ENCODE measurements at regions not wholly inside any gene's neighbourhood (a gene's known extent, or its start where the extent isn't known, plus 50 kb on each side); places are given as distances from the start of the nearest gene placed in this dataset.

DNA sequence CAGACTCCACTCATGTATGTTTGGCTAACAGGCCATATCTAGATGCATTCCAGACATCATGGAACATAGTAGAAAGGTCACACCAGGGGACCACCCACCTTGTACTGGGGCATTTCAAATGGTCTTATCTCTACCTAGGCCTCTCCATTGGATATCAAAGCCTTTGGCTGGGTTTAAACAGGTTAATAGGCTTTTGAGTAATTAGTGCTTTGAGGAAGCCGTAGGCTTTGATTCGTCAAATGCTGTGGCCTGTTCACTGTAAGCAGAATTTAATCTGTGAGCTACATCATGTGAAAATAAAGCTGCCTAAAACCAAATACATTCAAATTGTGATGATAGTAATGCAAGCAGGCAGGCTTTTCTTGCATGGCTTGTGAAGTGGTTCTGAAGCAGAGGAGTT, 129.5 kb downstream of the ST8SIA2 start:
- Histone ChIP-seq H3K4me3 (no peak overlapping the region), H3K4me1 (ENCODE audit: insufficient read depth) (no peaks in the 10 kb centered on the region), H3K4me2 (no peak overlapping the region), H4K20me1 (replicated peaks; ENCODE audit: insufficient read depth) (no peaks in the 10 kb centered on the region), H3K27ac (ENCODE audit: low read depth) (no peak overlapping the region), H3K9me2 (ENCODE audit: insufficient read depth) (no peaks in the 10 kb centered on the region; the same call in 1 of the 2 replicates), H3F3A (replicated peaks; ENCODE audit: low read depth) (no peaks in the 10 kb centered on the region), H2AFZ (no peak overlapping the region), H3K79me2 (replicated peaks; ENCODE audit: insufficient read depth) (no peaks in the 10 kb centered on the region), H3K27me3 (ENCODE audit: insufficient read depth) (no peaks in the 10 kb centered on the region), H3K36me3 (ENCODE audit: insufficient read depth) (no peaks in the 10 kb centered on the region)
- no peak for ATAC-seq
- no peak overlapping the region for H3K27ac Mint-ChIP-seq
- no peak overlapping the region for H3K4me3 Mint-ChIP-seq
- H3K36me3 Mint-ChIP-seq (ENCODE audit: low read depth) = no peaks in the 10 kb centered on the region; the same call in 2 of the 3 replicates
- H3K27me3 Mint-ChIP-seq (ENCODE audit: insufficient read depth, low read depth, poor library complexity) = peaks cover 5% of the 10 kb centered on the region
- DNase-seq (ENCODE audit: low spot score) = no peak
- peaks cover 12% of the 10 kb centered on the region for H3K4me1 Mint-ChIP-seq
- H3K9me3 Mint-ChIP-seq = peaks cover 5% of the 10 kb centered on the region; the same call in 1 of the 3 replicates
- TF ChIP-seq ZNF114 (CRISPR knock-in tag; IDR thresholded peaks at IDR 0.05) (no peak), EZH2phosphoT487 (IDR thresholded peaks at IDR 0.05; ENCODE audit: unreplicated experiment) (no peak)

DNA sequence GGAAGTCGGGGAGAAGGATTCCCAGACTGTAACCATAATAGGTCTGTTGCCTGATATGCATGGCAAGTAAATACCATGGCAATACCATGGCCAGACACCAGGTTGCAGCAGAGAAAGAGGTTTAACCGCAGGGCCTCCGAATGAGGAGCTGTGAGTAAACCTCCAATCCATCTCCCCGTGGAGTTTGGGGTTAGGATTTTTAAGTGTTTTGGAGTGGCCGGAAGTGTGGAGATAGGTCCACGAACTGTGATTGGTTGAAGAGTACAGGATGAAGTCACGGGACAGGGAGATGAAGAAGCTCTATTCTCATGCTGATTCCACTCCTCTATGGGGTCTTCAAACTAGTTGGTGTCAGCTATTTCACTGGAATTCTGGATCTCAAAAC, 127.9 kb downstream of the ST8SIA2 start:
- H3K27ac ChIP-seq (ENCODE audit: low read depth) = no peak overlapping the region
- H3K4me3 ChIP-seq = no peak overlapping the region
- no peak overlapping the region for H3K4me2 ChIP-seq
- Mint-ChIP-seq H3K4me3 (no peak overlapping the region), H3K27ac (0 out of 2 replicates have a peak overlapping the region, but pooled peaks have one; percentile 9), H3K36me3 (ENCODE audit: low read depth) (no peaks in the 10 kb centered on the region), H3K4me1 (peaks cover 17% of the 10 kb centered on the region), H3K27me3 (ENCODE audit: insufficient read depth, low read depth, poor library complexity) (peaks cover 3% of the 10 kb centered on the region), H3K9me3 (no peaks in the 10 kb centered on the region)
- H3K27me3 ChIP-seq (ENCODE audit: insufficient read depth) = no peaks in the 10 kb centered on the region
- no peaks in the 10 kb centered on the region; the same call in 1 of the 2 replicates for H3K9me2 ChIP-seq (ENCODE audit: insufficient read depth)
- no peaks in the 10 kb centered on the region for H3K36me3 ChIP-seq (ENCODE audit: insufficient read depth)
- H2AFZ ChIP-seq = no peak overlapping the region
- no peaks in the 10 kb centered on the region for H4K20me1 ChIP-seq (replicated peaks; ENCODE audit: insufficient read depth)
- no peaks in the 10 kb centered on the region for H3K4me1 ChIP-seq (ENCODE audit: insufficient read depth)
- H3K79me2 ChIP-seq (replicated peaks; ENCODE audit: insufficient read depth) = no peaks in the 10 kb centered on the region
- DNase-seq (ENCODE audit: low spot score) (peak; percentile 88), ATAC-seq (peak; percentile 97)
- H3F3A ChIP-seq (replicated peaks; ENCODE audit: low read depth) = no peaks in the 10 kb centered on the region
- no peak for TF ChIP-seq CREB1 (CRISPR knock-in tag; IDR thresholded peaks at IDR 0.05; ENCODE audit: low read depth)
- TF ChIP-seq ZNF114 (CRISPR knock-in tag; IDR thresholded peaks at IDR 0.05) = no peak
- TF ChIP-seq, protein P1, sequence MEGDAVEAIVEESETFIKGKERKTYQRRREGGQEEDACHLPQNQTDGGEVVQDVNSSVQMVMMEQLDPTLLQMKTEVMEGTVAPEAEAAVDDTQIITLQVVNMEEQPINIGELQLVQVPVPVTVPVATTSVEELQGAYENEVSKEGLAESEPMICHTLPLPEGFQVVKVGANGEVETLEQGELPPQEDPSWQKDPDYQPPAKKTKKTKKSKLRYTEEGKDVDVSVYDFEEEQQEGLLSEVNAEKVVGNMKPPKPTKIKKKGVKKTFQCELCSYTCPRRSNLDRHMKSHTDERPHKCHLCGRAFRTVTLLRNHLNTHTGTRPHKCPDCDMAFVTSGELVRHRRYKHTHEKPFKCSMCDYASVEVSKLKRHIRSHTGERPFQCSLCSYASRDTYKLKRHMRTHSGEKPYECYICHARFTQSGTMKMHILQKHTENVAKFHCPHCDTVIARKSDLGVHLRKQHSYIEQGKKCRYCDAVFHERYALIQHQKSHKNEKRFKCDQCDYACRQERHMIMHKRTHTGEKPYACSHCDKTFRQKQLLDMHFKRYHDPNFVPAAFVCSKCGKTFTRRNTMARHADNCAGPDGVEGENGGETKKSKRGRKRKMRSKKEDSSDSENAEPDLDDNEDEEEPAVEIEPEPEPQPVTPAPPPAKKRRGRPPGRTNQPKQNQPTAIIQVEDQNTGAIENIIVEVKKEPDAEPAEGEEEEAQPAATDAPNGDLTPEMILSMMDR (conservative IDR thresholded peaks at IDR 0.05; ENCODE audit: low read depth in 2 of 2) = peak; percentile 68 to 88
- TF ChIP-seq, protein P2, sequence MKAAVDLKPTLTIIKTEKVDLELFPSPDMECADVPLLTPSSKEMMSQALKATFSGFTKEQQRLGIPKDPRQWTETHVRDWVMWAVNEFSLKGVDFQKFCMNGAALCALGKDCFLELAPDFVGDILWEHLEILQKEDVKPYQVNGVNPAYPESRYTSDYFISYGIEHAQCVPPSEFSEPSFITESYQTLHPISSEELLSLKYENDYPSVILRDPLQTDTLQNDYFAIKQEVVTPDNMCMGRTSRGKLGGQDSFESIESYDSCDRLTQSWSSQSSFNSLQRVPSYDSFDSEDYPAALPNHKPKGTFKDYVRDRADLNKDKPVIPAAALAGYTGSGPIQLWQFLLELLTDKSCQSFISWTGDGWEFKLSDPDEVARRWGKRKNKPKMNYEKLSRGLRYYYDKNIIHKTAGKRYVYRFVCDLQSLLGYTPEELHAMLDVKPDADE (IDR thresholded peaks at IDR 0.05) = no peak
- TF ChIP-seq EZH2 (IDR thresholded peaks at IDR 0.05; ENCODE audit: low read depth, unreplicated experiment) = no peak
- TF ChIP-seq NANOG (IDR thresholded peaks at IDR 0.05; ENCODE audit: borderline replicate concordance) = no peak
- TF ChIP-seq EZH2phosphoT487 (IDR thresholded peaks at IDR 0.05; ENCODE audit: unreplicated experiment) = no peak
- TF ChIP-seq STAT1 (IDR thresholded peaks at IDR 0.05; ENCODE audit: unreplicated experiment) = no peak
